IPS-NIHi7 (cell line): ENCODE measurements at regions not wholly inside any gene's neighbourhood (a gene's known extent, or its start where the extent isn't known, plus 50 kb on each side); places are given as distances from the start of the nearest gene placed in this dataset.

Experiments
- DNase-seq: peaks from one replicate; pipeline ENCODE4 v3.0.0; 2012; ENCODE audit warnings: mixed read lengths; ENCODE audit errors: extremely low spot score

GRCh38 chr5:143761663-143762062 lies 50.3 kb upstream of the HMHB1 start:
- DNase-seq, result no peak

DNA sequence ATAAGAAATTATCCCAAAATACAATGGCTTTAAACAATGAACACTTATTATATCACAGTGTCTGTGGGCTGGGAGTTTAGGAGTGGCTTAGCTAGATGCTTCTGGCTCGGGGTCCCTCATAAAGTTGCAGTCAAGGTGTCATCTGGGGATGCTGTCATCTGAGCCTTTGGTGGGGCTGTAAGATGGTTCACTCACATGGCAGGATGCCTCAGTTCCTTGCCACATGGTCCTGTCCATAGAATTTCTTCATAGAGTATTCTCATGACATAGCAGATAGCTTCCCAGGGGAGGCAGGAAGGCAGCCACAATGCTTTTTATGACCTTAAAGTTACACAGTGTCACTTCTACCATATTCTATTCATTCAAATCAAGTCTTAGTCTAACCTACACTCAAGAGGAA lies 51.2 kb upstream of the HMHB1 start:
- no peak for DNase-seq

- DNase-seq, result no peak
Observed at GRCh38 chr5:143760131-143760505, 51.8 kb upstream of the HMHB1 start.

DNA sequence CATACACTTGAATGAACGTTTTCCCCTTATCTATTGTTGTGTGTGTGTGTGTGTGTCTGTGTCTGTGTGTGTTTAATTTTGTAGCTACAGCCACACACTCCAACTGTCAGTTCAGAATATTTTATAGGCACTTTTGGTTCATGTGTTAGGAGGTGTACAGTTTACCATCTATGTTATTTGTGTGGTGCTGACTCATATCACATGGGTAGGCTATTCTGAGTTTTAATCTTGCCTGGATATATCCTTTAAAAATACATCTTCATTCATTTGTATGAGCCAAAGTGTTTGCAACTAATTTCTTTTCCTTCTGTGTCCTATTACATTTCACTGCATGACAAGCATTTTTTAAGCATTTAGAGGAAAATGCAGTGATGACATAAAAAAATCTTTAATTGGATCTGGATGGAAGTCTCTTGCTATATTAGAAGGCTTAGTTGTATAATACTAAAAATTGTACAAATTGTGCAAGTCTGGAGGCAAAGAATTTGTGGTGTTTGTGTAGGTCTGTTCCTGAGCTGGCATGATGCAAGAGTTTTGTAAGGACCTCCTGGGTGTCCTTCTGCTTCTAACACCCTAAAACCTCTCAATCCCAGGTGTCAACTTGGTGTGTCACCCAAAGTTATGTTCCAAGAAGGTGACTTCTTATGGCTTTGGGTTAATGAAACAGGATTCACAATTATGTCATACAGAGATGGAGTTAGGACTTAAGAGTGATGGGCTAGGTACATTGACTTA lies 52.4 kb upstream of the HMHB1 start:
- no peak for DNase-seq

GRCh38 chr5:143758750-143759149 lies 53.2 kb upstream of the HMHB1 start:
- DNase-seq, result no peak

DNA sequence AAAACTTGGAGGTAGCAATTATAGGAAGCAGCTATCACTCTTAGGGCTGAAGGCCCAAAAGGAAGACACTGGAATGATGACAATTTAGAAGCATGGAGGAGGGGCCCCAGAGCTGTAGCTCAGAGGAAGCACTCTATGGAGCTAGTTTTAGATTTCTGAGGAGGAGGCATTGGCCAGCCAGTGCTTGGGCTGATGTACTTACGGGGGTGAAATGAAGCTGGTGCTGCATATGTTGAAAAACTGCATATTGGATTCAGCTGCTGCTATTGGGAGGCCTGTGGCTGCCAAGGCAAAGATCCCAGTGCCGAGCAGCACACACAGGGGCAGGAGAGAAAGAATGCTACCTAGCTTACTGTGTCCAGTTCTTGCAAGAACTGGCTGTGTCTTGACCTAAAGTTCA lies 53.9 kb upstream of the HMHB1 start:
- no peak for DNase-seq

GRCh38 chr5:143757116-143757515 lies 54.8 kb upstream of the HMHB1 start:
- DNase-seq, result no peak

GRCh38 chr5:143755966-143756365 lies 56.0 kb upstream of the HMHB1 start:
- DNase-seq, result no peak

GRCh38 chr5:143752165-143752850 lies 59.7 kb upstream of the HMHB1 start:
- no peak for DNase-seq

DNA sequence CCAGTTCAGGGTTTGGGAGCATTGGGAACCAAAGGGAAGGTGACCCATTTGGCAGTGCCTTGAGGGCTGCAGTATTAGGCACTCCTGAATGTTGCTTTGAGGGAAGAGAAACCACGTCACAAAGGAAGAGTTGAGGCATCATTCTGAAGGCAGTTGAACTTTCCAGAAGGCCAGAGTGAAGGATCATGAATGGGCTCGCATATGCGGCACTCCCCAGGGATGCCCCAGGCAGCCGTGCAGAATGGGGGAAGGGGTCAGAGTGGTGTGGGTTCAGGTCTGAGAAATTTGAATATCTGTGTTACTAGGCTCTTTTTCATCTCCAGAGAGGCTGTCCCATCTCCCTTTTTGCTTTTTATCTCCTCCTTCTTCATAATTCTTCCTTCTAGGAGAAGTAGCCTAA lies 60.6 kb upstream of the HMHB1 start:
- DNase-seq, result no peak

DNA sequence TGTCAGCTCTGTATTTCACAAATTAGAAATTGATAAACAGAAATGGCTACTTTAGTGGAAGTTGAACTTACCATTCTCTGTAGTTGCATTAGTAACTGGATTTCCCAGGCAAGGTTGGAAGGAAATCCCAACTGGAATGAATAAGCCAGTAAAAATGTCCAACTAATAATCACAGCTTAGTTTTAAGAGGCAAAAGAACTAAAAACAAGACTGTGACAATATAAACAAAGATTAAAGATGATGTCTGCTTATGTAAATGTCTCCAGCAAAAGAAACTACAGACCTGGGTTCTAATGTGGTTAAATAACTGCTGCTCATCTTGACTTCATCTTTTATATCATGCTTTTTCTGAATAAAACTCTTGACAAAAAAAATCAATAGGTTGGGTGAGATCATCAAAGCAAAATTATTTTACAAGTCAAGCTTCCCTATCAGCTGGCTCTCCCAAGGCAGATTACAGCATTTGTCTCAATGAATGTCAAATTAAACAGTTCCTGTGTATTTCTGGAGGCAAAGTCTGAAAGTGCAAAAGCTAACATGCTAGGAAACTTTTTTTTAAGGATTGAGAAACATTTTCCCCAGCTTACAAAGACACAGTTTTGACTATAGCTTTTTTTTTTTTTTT lies 62.3 kb upstream of the HMHB1 start:
- DNase-seq, result no peak

DNA sequence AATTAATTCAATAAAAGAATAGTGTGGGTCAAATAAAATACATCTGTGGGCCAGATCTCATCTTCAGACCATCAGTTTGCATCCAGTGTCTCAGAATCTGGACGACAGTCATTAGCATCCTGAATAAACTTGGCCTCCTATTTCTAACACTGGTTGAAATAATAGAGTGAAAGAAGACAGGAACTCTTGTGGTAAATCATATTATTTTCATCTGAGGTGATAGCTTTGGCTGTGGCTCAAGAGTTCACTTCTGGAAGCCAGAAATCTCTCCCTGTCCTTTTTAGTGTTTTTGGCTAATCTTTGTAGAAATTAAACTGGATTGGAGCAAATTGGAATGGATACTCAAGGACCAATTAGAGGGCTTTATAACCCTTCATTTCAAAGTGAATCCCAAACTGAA lies 63.4 kb upstream of the HMHB1 start:
- DNase-seq, result no peak

DNA sequence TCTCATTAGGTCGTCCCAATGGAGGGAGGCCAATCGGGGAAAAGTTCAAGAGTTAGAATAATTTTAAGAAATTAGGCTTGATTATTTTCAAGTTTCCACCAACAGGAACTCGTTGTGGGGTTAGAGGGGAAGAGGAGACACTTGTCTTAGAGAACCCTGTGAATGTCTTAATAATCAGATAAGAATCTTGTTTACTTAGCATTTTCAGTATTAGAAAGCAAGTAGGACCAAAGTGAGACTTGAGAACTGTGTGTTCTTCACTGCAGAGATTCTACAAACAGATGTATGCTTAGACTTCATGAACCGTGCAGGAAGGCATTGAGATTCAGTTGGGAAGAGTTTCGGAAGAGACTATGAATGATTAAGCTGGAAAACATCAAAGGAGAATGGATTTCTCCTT lies 69.0 kb upstream of the HMHB1 start:
- DNase-seq, result no peak

DNA sequence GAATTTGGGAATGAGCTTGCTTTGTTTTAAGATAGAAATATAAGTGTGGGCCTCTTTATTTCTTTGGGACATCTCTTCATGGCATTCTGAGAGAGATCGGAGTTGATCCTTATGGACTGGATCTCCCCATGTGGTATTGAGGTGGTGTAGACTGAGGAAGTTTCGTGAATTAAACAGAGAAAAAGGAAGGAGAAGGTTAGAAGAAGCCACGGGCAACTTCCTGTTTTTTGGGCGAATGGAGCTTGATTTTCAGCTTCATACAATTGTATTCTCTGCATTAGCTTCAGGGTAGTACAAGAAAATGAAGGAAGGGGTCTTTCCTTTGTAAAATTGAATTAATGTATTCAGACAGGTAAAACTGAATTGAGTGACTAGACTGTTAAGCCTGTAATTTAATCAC lies 70.5 kb upstream of the HMHB1 start:
- DNase-seq, result no peak

- no peak for DNase-seq
Observed at GRCh38 chr5:143740956-143741355, 71.0 kb upstream of the HMHB1 start.

- no peak for DNase-seq
Observed at GRCh38 chr5:143739746-143740145, 72.2 kb upstream of the HMHB1 start.

DNA sequence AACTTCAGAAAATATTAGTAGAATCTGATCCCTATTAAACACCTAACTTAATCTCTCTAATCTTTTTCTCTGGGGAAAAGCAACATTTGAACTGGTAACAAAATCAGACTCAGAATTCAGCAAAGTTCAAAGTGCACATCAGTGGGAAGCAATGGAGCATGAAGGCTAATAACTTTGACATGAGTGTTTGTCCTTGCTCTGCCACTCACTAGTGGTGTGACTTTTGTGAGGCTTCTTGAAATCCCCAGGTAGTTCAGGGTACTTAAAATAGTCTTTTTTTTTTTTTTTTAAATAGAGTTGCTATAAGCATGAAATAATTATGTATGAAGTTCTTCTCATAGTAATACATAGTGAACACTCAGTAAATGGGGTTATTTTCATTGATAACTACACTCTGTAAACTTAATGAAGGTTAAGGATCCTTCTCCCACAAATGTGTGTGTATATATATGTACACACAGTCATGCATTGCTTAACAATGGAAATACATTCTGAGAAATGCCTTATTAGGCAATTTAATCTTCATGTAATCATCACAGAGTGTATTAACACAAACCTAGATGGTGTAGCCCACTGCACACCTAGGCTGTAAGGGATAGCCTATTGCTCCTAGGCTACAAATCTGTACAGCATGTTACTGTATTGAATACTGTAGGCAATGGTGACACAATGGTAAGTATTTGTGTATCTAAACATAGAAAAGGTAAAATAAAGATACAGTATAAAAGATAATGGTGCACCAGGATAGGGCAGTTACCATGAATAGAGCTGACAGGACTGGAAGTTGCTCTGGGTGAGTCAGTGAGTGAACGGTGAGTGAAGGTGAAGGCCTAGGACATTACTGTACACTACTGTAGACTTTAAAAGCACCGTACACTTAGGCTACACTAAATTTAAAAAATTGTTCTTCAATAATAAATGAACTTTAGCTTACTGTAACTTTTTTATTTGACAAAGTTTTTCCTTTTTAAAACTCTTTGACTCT lies 73.3 kb upstream of the HMHB1 start:
- no peak for DNase-seq

DNA sequence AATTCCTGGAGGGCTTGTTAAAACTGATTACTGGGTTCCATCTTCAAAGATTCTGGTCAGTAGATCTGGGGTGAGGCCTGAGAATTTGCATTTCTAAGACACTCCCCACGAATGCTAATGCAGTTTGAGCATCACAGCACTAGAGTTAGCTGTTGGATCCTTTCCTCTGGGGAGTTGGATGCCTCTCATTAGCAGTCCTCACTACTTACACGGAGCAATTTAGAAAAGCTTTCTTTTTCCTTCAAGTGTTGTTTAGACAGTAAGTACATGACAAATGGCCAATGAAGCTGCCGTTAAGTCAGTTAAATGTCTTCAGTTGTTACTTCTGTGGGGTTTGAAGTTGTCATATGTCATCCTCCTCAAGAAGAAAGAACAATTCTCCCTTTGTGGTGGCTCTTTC lies 74.9 kb upstream of the HMHB1 start:
- no peak for DNase-seq

DNA sequence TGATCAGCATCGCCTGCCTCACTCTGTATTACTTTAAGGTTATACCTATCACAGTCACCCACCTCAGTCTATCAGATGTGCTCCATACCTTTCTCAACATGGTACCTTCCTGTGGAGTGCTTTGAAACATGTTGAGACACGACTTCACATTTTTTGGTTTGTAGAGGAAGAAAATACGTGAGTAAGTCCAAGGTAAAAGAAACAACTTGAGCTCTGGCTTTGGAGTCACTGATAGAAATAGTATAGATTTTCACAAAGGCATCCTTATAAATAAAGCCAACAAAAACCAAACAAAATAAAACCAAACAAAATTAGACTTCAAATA lies 77.5 kb upstream of the HMHB1 start:
- no peak for DNase-seq

DNA sequence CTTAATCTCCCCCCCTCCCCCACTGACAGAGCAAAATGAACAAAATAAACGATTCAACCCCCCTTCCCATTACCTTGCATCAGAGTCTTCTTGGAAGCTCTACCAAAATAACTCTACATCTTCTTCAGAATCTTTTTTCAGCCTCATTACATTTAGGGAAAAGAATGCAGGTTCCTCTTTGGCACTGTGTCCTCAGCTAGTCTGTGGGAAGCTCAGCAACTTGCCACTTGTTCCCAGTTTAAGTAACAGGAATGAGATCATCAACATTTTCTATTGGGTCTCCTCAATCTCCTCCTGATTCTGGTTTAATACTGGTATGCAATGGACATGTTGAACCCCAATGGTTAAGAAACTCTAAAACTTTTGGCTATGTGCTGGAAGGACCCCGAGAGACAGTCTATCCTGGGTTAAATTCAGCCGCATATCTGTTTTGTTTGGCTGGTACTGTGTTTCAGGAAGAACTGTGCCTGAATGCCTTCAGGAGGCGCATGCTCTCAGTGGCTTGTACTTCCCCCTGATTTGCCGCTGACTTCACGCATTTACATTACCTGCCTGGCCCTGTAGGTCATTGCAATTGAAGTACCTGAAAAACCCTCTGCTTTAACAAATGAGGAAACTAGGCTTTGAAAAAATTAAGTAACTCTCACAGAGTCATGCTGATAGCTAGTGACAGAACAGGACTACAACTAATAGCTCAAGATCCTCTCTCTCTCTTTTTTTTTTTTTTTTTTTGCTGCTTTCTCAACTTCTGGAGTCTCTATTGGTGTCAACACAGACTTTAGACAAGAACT lies 78.1 kb upstream of the HMHB1 start:
- DNase-seq, result peak; percentile 18

DNA sequence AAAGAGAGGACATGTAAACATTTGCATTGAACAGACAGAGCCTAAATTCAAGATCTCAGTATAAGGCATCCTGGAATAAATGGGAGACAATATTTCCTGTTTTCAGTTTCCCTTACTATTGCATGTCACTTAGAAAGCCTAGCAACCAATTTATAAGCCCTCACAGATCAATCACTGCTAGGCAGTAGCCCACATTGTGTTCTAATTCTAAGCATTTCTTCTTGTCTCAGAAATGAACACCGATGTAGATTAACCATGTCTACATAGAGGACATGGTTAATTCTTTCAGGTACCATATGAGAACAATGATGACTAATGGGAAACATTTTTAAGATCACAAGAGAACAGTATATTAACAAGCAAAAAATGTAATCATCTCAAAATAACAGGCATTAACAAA lies 79.6 kb upstream of the HMHB1 start:
- no peak for DNase-seq
